GM18907 (cell line): ENCODE measurements at regions not wholly inside any gene's neighbourhood (a gene's known extent, or its start where the extent isn't known, plus 50 kb on each side); places are given as distances from the start of the nearest gene placed in this dataset.

Source experiments
- ATAC-seq: cut with Tn5 transposase; IDR thresholded peaks from one replicate; pipeline ENCODE4 v1.9.1; 2021; ENCODE audit warnings: mild to moderate bottlenecking, moderate library complexity; ENCODE audit not compliant: unreplicated experiment

DNA sequence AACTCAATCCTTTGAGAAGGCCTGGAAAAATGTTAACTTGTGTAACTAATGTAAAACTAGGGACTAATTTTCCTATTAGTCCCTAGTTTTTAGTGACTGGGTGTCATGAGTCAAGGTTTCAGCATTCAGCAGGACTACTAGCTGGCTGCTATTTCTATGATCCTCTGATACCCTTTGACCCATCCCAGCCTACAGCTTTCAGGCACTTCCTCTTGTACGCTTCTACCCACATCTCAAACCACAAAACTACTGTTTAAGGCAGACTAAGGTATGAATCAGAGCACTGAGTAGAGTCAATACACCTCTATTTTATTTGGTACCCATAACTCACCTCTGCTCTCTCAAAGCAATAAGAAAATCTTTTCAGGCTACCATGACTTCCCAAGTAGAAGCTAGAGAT is 809.6 kb downstream of the PDHA2 start:
- no peak for ATAC-seq

- ATAC-seq, result no peak
These were observed 812.3 kb downstream of the PDHA2 start for GRCh38 chr4:96652158-96652557.

DNA sequence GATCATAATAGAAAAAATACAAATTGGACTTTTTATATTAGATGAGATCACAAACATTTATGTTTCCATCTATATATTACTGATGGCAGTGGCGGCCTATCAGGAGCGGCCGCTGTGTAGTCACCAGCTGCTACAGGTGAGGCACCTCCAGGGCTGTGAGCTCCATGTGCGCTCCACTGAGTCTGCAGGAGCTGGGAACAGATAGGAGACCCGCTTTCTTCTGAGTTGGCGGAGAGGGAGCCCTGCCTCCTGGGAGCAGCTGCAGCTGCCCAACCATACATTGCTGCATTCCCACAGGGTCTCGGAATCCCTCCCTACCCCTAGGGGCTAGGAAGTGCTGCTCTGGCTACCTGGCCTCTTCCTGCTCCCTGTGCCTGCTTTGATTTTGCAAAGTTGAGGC is 812.9 kb downstream of the PDHA2 start:
- no peak for ATAC-seq

DNA sequence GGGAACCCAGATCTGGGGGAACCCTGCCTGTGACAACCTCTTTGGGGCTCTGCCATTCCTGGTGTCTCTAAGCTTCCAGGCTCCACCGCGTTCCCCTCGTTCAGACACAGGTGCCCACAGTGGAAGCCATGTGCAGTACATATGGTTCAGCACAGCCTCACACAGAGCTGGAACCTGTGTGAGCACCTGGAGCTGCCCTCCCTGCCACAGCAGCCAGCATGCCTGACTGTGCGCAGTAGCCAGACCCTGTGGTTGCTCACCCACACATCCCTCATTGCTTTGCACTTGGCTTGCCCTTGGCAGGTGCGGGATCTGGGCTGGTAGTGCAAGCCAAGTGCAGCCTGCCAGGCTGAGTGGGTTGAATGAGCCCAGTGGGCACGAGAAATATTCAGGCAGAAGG is 814.2 kb downstream of the PDHA2 start:
- ATAC-seq, result no peak

DNA sequence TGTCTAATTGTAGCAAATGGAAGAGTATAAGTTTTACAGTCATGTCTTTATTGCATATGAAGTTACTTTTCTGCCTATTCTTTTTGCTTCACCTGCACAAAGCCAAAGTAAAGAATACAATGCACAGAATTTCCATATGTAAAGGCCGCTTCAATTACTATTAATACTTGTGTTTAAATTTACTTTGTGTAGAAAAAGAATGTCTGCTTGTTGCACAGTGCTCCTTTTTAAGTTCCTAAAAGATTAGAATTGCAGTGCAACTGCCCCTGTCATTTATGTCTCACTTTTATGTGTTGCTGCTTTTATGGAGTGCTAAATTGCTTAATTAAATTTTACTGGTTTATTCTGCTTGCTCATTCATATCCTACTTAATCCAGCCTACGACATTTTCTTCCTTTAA is 830.5 kb downstream of the PDHA2 start:
- no peak for ATAC-seq

- ATAC-seq, result no peak
These were observed 835.5 kb downstream of the PDHA2 start for GRCh38 chr4:96675416-96675815.

GRCh38 chr4:96675896-96676295 is 836.0 kb downstream of the PDHA2 start:
- ATAC-seq, result no peak

DNA sequence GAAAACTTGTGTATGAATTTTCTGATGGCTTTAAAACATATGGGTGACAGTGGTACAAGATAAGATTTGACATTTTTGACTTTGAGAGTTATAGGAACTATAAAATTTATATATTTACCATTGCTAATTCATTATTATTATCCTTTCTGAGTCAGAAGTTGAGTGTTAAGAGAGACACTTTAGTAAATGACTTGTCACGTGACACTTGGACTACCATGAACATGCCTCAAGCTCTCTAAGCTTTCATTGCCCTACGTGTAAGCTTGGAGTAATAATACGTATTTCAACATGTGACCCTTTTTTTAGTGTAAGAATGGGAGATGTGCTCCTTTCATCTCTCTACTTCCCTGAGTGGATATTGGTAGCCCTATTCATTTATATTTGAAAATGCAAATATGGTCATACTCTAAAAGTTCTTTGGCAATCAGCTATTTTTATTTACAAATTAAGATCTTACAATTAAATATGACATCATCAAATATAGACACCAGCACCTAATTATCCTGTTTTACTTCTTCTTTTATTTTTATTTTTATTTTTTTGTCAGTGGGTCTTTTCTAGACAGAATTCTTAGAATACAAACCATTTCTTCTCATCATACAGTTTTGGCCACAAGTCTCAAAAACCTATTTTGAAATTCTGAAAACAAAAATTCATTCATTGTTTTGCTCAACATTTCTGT is 837.0 kb downstream of the PDHA2 start:
- no peak for ATAC-seq

DNA sequence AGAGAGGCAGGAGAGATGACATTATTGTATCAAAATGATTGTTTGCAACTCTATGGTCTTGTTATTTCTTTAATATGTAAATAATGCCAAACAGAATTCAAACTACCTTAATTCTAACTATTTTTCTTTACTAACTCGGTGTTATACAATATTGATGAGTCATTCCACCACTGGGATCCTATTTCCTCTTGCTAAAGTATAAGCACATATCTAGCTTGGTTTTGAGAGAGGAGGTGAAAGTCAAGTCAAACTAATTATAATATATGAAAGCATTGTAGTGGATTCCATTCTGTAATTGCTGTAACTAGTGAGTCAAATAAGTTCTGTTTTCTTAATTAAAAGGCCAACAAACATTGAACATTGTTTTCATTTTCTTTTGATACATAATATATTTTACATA is 837.6 kb downstream of the PDHA2 start:
- ATAC-seq, result no peak

- ATAC-seq, result no peak
These were observed 841.3 kb downstream of the PDHA2 start for GRCh38 chr4:96681218-96681617.

GRCh38 chr4:96685691-96686090 is 845.8 kb downstream of the PDHA2 start:
- ATAC-seq, result no peak

DNA sequence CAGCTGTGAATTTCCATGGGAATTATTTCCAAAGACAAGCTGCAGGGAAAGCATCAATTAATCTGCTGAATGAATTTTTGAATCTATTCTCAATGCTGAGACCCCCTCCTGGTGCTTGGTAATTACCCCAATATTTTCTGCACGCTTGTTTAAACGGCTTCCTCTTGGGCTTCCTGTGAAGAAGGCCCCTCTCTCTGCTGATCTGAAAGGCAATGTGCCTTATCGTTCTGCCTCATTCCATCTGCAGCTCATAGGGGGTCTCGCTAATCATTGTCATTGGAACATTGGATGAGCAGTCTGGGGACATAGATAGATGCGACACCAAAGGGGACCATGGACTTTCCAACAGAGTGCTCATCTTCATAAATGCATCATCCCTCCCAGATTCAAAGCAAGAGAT is 851.6 kb downstream of the PDHA2 start:
- no peak for ATAC-seq

GRCh38 chr4:96698831-96699230 is 858.9 kb downstream of the PDHA2 start:
- ATAC-seq, result no peak

DNA sequence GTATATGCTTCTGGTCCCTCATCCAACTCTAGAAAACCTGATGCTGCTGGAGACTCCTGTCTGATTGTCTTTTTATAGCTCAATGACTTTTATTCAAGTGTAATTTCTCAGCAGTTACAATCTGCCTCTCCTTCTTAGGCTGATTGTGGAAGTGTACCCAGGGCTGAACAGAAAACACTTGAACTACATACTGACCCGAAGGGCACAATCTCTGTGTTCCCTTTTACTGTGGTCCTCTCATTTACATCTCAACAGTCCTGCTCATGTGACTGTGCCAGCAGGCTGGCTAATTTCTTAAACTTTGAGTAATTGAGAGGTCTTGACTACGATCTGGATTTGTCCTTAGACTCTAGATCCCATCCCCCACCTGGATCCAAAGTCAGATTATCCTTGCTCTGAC is 863.4 kb downstream of the PDHA2 start:
- no peak for ATAC-seq

- ATAC-seq, result no peak
These were observed 868.9 kb downstream of the PDHA2 start for GRCh38 chr4:96708766-96709165.

DNA sequence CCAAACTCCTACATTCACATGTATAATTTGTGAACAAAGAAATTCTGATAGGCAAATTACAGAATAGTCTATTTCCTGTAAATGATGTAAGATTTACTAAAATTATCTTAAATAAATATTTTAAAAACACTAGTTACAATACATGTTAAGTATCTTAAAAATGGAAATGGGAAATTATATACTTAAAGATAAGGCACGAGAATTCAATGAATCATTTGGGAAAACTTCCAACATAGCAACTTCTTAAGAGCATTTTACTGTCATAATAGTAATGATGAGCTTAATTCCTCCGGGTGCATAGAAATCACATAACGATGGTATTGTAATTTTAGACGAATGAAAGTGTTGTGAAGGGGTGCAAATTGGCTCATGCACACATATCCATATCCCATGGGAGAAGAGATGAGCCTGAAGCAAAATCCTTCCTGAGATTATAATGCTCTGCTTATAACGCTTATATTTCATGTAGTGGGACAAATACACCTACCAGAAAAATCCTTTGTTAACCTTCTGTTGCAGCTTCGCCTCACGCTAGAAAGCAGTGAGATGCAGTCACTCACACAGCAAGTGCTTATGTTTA is 873.5 kb downstream of the PDHA2 start:
- no peak for ATAC-seq

DNA sequence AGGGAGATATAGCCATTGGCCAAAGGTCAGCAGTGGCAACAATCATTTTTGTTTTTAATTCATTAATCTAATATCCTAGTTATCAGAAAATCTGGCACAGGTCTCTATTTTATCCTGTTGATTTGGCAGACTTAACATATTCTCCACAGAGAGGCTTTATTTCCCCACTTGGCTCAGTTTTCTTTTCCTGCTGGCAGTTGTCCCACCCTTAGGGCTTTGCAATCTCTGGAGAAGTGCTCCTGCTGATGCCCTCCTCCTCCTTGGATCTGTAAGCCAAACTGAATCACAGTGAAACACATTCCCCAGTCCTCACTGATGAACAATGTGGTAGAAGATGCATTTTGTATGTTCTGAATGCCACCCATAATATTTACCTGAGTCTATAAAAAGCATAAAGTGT is 889.7 kb downstream of the PDHA2 start:
- no peak for ATAC-seq

DNA sequence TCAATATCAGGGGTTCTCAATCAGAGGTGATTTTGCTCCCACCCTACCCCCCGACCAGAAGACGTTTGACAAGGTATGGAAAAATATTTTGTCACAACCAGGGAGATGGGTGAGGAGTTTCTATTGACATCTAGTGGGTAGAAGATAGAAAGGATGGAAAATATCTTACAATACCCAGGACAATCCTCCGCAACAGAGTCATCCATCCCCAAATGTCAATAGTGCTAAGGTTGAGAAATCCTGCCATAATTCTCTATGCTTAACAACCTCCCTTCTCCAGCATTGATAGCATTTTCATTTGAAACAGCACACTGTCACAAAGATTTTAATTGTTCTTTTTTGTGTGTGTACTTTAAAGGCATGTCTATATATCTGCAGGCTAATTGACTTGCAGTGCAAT is 890.5 kb downstream of the PDHA2 start:
- no peak for ATAC-seq

- ATAC-seq, result no peak
These were observed 896.5 kb downstream of the PDHA2 start for GRCh38 chr4:96736352-96736889.

- no peak for ATAC-seq
These were observed 899.2 kb downstream of the PDHA2 start for GRCh38 chr4:96739101-96739500.

DNA sequence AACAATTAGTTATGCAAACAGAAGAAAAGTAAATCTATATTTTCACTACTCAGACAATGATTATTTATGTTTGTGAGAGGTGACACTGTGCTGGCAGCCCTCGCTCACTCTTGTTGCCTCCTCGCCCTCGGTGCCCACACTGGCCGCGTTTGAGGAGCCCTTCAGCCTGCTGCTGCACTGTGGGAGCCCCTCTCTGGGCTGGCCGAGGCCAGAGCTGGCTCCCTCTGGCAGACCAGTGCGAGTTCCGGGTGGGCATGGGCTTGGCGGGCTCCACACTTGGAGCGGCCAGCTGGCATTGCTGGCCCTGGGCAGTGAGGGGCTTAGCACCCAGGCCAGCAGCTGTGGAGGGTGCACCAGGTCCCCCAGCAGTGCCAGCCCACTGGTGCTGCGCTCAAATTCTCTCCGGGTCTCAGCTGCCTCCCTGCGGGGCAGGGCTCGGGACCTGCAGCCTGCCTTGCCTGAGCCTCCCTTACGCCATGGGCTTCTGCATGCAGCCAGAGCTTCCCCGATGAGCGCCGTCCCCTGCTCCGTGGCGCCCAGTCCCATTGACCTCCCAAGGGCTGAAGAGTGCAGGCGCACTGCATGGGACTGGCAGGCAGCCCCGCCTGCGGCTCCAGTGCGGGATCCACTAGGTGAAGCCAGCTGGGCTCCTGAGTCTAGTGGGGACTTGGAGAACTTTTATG is 902.6 kb downstream of the PDHA2 start:
- no peak for ATAC-seq

DNA sequence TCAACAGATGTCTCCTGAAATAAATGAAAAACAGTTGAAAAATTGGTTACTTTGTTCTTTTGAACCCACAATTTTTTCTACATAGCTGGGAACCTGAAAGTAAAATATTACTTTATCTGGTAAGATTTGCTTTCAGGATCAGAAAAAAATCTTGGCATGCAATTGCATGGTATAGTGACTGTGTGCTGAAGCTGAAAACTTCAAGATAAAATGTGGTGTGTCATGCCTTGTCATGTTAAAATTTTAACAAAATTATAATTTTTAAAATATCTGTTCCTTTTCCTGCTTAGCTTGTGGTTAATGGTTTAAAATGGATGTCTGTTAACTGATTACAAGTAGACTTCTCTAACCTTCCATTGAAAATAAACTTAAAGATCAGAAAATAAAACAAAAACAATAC is 904.8 kb downstream of the PDHA2 start:
- ATAC-seq, result no peak
